HCT116 (cell line): ENCODE measurements at regions not wholly inside any gene's neighbourhood (a gene's known extent, or its start where the extent isn't known, plus 50 kb on each side); places are given as distances from the start of the nearest gene placed in this dataset.

Source experiments
- ATAC-seq: fragments of 200-7000 bp; cut with Tn5 transposase; 2 replicates; pipeline ENCODE4 v1.9.1; 2020; ENCODE audit warnings: mild to moderate bottlenecking, moderate library complexity
- BruUV-seq: library from RNA; stranded (reverse); fragments of 400-500 nt; replicated peaks from 2 replicates; lab custom pipeline; 2021; lab: Mats Ljungman, UMichigan
- CTCF ChIA-PET: fragments of 300-600 bp; sonication (Branson Sonifier 250); formaldehyde crosslinking; loops from one replicate; lab custom pipeline; 2021; ENCODE audit warnings: antibody characterized with exemption; lab: Charles Lee
- POLR2A ChIA-PET: fragments of 300-600, 350-600 bp; sonication (Branson Sonifier 250); formaldehyde crosslinking; loops from one replicate; lab custom pipeline; 2021; ENCODE audit warnings: antibody characterized with exemption; lab: Charles Lee
- RAD21 ChIA-PET, 2 experiments: fragments of 300-600 bp; sonication (Branson Sonifier 250); formaldehyde crosslinking; loops; one replicate each; lab custom pipeline; 2023; ENCODE audit warnings: low total read pairs in 2 of 2; ENCODE audit not compliant: uncharacterized antibody in 2 of 2, unreplicated experiment in 2 of 2, low non-redundant PET in 1 of 2; lab: Charles Lee
- DNase-seq: peaks from one replicate; pipeline ENCODE4 v3.0.0-alpha.2; 2010; ENCODE audit warnings: low read depth, low spot score
- H2AFZ ChIP-seq: fragments of 200-600 bp; shearing (Covaris generic), sonication (generic); 2 replicates; pipeline ENCODE4 v1.6.1; 2017; ENCODE audit warnings: low read depth, mixed run types, mixed read lengths, antibody characterized with exemption, low read length; ENCODE audit not compliant: poor library complexity, severe bottlenecking
- H3K27ac ChIP-seq: 2 replicates; pipeline ENCODE4 v1.5.1; 2012; ENCODE audit warnings: low read depth, low read length
- H3K27me3 ChIP-seq: fragments of 200-600 bp; sonication (generic); 2 replicates; pipeline ENCODE4 v1.6.1; 2016; ENCODE audit warnings: mixed run types, low read length, mixed read lengths; ENCODE audit not compliant: insufficient read depth
- H3K36me3 ChIP-seq, 2 experiments: fragments of 200-500 bp in 1 of 2; fragments of 200-600 bp in 1 of 2; sonication (Bioruptor generic) in 1 of 2; sonication (generic) in 1 of 2; 2 replicates each; pipeline versions ENCODE4 v1.5.1 to v1.6.1; 2014 to 2016; ENCODE audit warnings: low read length in 2 of 2, inconsistent platforms in 1 of 2, mixed read lengths in 1 of 2, mixed run types in 1 of 2; ENCODE audit not compliant: insufficient read depth in 2 of 2, control insufficient read depth in 1 of 2
- H3K4me1 ChIP-seq, 2 experiments: fragments of 200-600 bp in 1 of 2; sonication (generic) in 1 of 2; 2 replicates each; pipeline versions ENCODE4 v1.5.1 to v1.6.1; 2012 to 2017; ENCODE audit warnings: low read length in 2 of 2, inconsistent platforms in 1 of 2, mild to moderate bottlenecking in 1 of 2, mixed read lengths in 1 of 2, mixed run types in 1 of 2, moderate library complexity in 1 of 2; ENCODE audit not compliant: insufficient read depth in 2 of 2, control insufficient read depth in 1 of 2
- H3K4me2 ChIP-seq: fragments of 200-600 bp; sonication (generic); 2 replicates; pipeline ENCODE4 v1.6.1; 2017; ENCODE audit warnings: mixed run types, low read length, mixed read lengths
- H3K4me3 ChIP-seq, 2 experiments: fragments of 200-600 bp in 1 of 2; sonication (generic) in 1 of 2; replicated peaks in 1 of 2; 2 replicates each; pipeline ENCODE4 v1.5.1; 2011 to 2016; ENCODE audit warnings: low read length in 2 of 2, control low read depth in 1 of 2, low read depth in 1 of 2, mild to moderate bottlenecking in 1 of 2, mixed read lengths in 1 of 2, mixed run types in 1 of 2
- H3K79me2 ChIP-seq: fragments of 200-600 bp; sonication (generic); 2 replicates; pipeline ENCODE4 v1.6.1; 2017; ENCODE audit warnings: mild to moderate bottlenecking, mixed run types, low read length, moderate library complexity, mixed read lengths; ENCODE audit not compliant: insufficient read depth
- H3K9ac ChIP-seq: fragments of 200-600 bp; sonication (generic); 2 replicates; pipeline ENCODE4 v1.6.1; 2016; ENCODE audit warnings: low read length, mixed read lengths
- H3K9me2 ChIP-seq: fragments of 200-600 bp; sonication (generic), shearing (Covaris generic); 2 replicates; pipeline ENCODE4 v1.6.1; 2017; ENCODE audit warnings: mixed run types, mild to moderate bottlenecking, moderate library complexity; ENCODE audit not compliant: insufficient read depth
- H3K9me3 ChIP-seq, 2 experiments: fragments of 200-500 bp in 1 of 2; fragments of 200-600 bp in 1 of 2; sonication (Bioruptor generic) in 1 of 2; sonication (generic) in 1 of 2; 2 replicates each; pipeline ENCODE4 v1.6.1; 2014 to 2017; ENCODE audit warnings: low read length in 2 of 2, mixed read lengths in 2 of 2, inconsistent platforms in 1 of 2, low read depth in 1 of 2, mild to moderate bottlenecking in 1 of 2, mixed run types in 1 of 2, moderate library complexity in 1 of 2; ENCODE audit not compliant: control insufficient read depth in 1 of 2, insufficient read depth in 1 of 2
- H4K20me1 ChIP-seq: fragments of 200-600 bp; sonication (generic), shearing (Covaris generic); 2 replicates; pipeline ENCODE4 v1.6.1; 2017; ENCODE audit warnings: mixed run types, mild to moderate bottlenecking, moderate library complexity; ENCODE audit not compliant: insufficient read depth
- CBX3 ChIP-seq: IDR thresholded peaks from 2 replicates; pipeline ENCODE4 v1.6.1; 2012; ENCODE audit warnings: low read depth
- CEBPB ChIP-seq: IDR thresholded peaks from 2 replicates; pipeline ENCODE4 v1.6.1; 2012; ENCODE audit warnings: low read depth
- POLR2A ChIP-seq: IDR thresholded peaks from 2 replicates; pipeline ENCODE4 v1.7.0; 2011; ENCODE audit warnings: borderline replicate concordance; ENCODE audit not compliant: insufficient read depth, insufficient read length; ENCODE audit errors: extremely low read depth
- SP1 ChIP-seq: IDR thresholded peaks from 2 replicates; pipeline ENCODE4 v1.6.1; 2012; ENCODE audit warnings: low read depth
- SRF ChIP-seq: IDR thresholded peaks from 2 replicates; pipeline ENCODE4 v1.6.1; 2012; ENCODE audit warnings: low read depth
- TCF7L2 ChIP-seq: IDR thresholded peaks from 2 replicates; pipeline ENCODE4 v1.7.0; 2011; ENCODE audit warnings: borderline replicate concordance, inconsistent platforms; ENCODE audit not compliant: insufficient read depth, insufficient read length; ENCODE audit errors: extremely low read depth
- intact Hi-C: fragments of 100-400 bp; cut with micrococcal nuclease; formaldehyde crosslinking; loops from 2 replicates; pipeline ENCODE4 v1.10.0; 2022
- TF ChIP-seq, protein P1 (sequence below): IDR thresholded peaks from 2 replicates; pipeline ENCODE4 v1.6.1; 2012
- TF ChIP-seq, protein P2 (sequence below): IDR thresholded peaks from 2 replicates; pipeline ENCODE4 v1.6.1; 2012

DNA sequence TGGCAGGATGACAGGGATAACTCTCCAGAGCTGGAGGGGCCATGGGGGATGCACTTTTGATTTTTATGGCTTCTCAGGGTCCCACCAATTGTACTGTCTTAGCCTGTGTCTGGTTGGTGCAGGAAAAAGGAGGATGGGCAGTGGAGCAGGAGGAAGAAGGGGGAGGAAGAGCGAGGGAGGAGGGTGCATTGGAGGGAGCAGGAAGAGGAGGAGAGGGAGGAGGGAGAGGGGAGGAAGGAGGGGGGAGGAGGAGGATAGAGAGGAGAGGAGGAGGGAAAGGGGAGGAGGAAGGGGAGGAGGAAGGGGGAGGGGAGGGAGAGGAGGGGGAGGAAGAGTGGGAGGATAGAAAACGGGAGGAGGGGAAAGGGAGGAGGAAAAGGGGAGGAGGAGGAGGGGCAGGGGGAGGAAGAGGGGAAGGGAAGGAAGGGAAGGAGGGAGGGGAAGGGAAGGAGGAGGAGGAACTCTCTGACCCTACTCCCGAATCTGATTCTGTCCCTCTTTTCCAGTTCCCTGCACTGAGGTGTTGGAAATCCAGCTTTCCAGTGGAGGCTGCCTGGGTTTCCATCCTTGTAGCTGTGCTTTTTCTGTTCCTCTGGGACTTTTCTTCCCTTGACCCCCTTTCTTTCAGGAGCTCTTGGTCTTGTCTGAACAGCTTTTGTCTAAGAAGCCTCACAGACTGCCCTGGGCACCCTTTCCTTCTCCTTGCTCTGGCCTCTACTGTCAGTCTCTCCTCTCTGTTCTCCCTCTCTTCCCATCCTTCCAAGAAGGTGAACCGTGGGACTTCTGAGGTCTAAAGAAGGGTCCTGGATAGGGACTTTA lies 149.4 kb downstream of the DHX35 start:
- RAD21 ChIA-PET = no interaction called here

DNA sequence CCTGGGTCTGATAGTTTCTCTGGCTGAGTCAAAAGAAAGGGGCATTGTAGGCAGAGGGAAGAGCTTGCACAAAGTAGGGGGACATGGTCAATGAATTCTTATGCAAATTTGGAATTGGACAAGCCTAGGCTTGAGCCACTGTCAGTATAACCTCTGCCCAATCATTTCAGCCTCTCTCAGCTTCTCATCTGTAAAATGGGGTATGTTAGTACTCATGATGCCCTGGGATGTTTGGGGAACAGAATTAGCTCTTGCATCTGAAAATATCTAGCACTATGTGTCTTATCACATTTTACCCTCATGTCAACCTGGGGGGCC lies 148.6 kb downstream of the DHX35 start:
- no peak; the same call in 1 of the 2 replicates for ATAC-seq
- BruUV-seq = no TSS peak
- peak overlapping the region; percentile 26; the same call in 1 of the 2 replicates for H3K4me2 ChIP-seq
- no peaks in the 10 kb centered on the region for H3K79me2 ChIP-seq
- peaks cover 27 to 59% of the 10 kb centered on the region in 2 experiments for H3K4me1 ChIP-seq
- H4K20me1 ChIP-seq = no peaks in the 10 kb centered on the region
- TF ChIP-seq SRF (no peak), TCF7L2 (no peak), POLR2A (no peak)
- TF ChIP-seq, protein P1, sequence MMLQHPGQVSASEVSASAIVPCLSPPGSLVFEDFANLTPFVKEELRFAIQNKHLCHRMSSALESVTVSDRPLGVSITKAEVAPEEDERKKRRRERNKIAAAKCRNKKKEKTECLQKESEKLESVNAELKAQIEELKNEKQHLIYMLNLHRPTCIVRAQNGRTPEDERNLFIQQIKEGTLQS = no peak
- no peaks in the 10 kb centered on the region for H3K36me3 ChIP-seq
- intact Hi-C loops = loop anchor here (5.0 kb wide), 4 partner anchors 1157 to 1852 kb away; no protein-coding TSS in a partner anchor
- H3K27ac ChIP-seq = no peak overlapping the region
- ChIA-PET CTCF (interaction anchor here (1.2 to 1.9 kb wide), 2 partner anchors 154 to 763 kb away, joined by 6 to 7 read pairs; no protein-coding TSS in a partner anchor), POLR2A (no interaction called here), RAD21 (no interaction called here)
- no peaks in the 10 kb centered on the region for H3K9me2 ChIP-seq
- no peak overlapping the region for H3K4me3 ChIP-seq
- DNase-seq = no peak
- H3K9ac ChIP-seq = no peak overlapping the region
- peaks cover 6% of the 10 kb centered on the region; the same call in 1 of the 2 replicates for H3K27me3 ChIP-seq
- H3K9me3 ChIP-seq = no peaks in the 10 kb centered on the region
- H2AFZ ChIP-seq = peak overlapping the region; percentile 67

More for the DNA sequence above, 149.4 kb downstream of the DHX35 start:
- Histone ChIP-seq H3K36me3 (no peaks in the 10 kb centered on the region), H3K9ac (no peak overlapping the region), H4K20me1 (no peaks in the 10 kb centered on the region), H3K4me3 (no peak overlapping the region), H3K9me2 (no peaks in the 10 kb centered on the region), H3K9me3 (no peaks in the 10 kb centered on the region), H3K4me1 (peaks cover 27 to 57% of the 10 kb centered on the region in 2 experiments), H2AFZ (peak overlapping the region; percentile 70), H3K79me2 (no peaks in the 10 kb centered on the region), H3K27ac (no peak overlapping the region), H3K27me3 (peaks cover 6% of the 10 kb centered on the region; the same call in 1 of the 2 replicates), H3K4me2 (peak overlapping the region; percentile 59)
- 0 out of 2 replicates have a peak, but pooled peaks have one; percentile 1 for ATAC-seq
- TF ChIP-seq SP1 (no peak), CBX3 (no peak), CEBPB (no peak)
- TF ChIP-seq, protein P2, sequence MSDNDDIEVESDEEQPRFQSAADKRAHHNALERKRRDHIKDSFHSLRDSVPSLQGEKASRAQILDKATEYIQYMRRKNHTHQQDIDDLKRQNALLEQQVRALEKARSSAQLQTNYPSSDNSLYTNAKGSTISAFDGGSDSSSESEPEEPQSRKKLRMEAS = no peak
- intact Hi-C loops = loop anchor here (1.0 to 5.0 kb wide), 6 partner anchors 153 to 1851 kb away; no protein-coding TSS in a partner anchor
- no TSS peak for BruUV-seq
- ChIA-PET CTCF (interaction anchor here (0.6 to 2.7 kb wide), 7 partner anchors 62 to 1579 kb away, joined by 3 to 20 read pairs (median 7); no protein-coding TSS in a partner anchor), POLR2A (no interaction called here)
- DNase-seq = no peak
